ENCODE measurements at regions not wholly inside any gene's neighbourhood (a gene's known extent, or its start where the extent isn't known, plus 50 kb on each side); places are given as distances from the start of the nearest gene placed in this dataset.

GRCh38 chr16:80171199-80171598, 369.6 kb upstream of the DYNLRB2 start:
- DNase-seq, result no peak

DNA sequence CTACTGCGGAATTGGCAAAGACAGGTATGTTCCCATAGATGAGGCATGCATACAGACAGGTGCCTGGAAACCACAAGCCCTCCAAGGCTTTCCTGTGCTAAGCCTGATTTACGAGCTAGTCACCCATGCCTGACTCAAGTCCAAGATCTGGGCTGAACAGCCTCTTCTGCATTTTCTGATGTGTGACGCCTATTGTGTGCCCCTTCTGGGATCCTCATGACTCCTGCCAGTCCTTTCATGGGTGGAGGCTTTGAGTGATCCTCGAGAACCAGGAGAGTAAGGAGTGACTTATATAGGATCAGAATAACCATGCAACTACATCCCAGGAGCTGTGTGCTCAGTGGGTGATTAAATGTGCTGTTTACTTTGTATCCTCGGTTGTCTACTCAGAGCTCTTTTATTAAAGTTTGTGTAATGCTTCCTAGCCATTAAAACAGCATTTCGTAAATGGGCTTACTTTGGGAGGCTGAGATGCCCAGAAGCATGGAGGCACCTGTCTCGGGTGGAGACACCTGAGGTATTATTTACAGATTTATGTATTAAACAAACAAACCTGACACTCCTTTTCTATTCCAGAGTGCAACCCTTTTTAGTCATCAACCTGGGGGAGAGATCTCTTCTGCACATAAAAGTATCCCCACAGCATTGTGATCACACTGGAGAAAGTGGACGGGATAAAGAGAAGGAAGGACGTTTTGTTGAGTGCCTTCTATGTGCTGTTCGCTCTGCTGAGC, 373.0 kb upstream of the DYNLRB2 start:
- no peak for DNase-seq

- no peak for DNase-seq
Observed at GRCh38 chr16:80166082-80166481, 374.7 kb upstream of the DYNLRB2 start.

GRCh38 chr16:80164966-80165550, 375.7 kb upstream of the DYNLRB2 start:
- no peak for DNase-seq

DNA sequence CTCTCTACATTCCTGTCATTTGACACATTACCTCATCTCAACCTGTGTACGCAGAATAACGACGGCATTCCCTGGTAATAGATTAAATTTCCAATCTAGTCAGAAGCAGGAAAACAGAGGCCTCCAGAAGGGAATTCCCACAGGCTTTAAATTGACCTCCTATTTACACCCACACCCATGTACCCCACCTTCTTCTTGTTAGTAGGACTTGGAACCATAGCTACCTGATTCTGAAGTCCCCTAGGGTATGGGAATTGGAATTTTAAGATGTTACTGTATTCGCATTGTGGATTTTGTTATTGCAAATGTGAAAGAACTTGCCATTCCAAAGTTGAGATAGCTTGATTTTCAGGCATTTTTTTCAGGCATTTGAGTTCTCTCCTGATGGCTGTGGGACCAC, 377.5 kb upstream of the DYNLRB2 start:
- no peak for DNase-seq

GRCh38 chr16:80161799-80162739, 378.7 kb upstream of the DYNLRB2 start:
- no peak for DNase-seq

- no peak for DNase-seq
Observed at GRCh38 chr16:80158766-80159165, 382.0 kb upstream of the DYNLRB2 start.

- DNase-seq, result no peak
Observed at GRCh38 chr16:80151722-80152111, 389.1 kb upstream of the DYNLRB2 start.

DNA sequence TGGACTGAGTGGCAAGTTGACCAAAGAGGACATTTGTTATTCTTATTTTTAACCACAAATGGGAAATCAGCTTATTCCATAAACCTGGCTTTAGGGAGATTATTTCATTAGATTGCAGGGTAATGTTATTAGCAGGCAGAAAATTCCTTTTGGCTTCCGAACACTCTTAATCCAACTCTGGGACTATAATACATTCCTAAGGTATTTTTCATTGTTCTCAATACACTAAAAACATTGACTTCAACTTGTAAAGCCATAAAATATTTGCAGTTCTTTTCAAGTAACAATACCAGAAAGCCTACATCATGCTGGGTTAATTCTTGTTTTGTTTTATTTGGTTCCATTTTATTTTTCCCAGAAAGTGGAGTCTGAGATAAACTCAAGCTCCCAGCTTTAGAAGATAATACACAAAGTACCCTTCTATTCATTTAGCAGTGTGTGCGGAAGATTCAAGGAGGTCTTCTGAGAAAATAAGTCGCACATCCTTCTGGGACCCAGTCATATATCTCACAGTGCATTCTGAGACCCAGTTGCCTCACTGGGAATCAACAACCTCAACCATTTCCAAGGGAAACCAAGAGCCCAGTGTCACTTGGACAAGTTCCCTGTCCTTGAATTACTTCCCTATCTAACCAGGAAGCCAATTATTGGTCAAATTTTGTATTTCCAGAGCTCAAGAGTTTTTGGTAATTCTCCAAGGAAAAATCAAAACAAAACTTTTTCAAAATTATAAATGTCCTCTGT, 389.6 kb upstream of the DYNLRB2 start:
- DNase-seq, result no peak

DNA sequence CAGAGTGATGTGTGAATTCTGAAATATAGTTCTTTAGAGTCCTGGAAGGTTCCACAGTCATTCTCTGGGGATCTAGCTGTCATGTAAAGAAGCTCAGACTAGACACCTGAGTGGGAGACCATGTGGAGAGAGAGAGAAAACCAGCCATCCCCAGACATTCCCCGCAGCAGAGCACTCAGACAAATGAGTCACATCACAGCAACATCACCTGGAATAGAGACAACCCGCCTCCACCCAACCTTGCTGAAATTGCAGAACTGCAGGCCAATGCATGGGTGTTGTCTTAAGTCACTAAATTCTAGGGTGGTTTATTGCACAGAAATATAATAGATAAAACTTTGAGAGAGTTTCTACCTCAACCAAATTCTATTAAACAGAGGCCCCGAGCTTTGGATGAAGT, 392.0 kb upstream of the DYNLRB2 start:
- DNase-seq, result no peak

- no peak for DNase-seq
Observed at GRCh38 chr16:80147026-80147655, 393.7 kb upstream of the DYNLRB2 start.

- no peak for DNase-seq
Observed at GRCh38 chr16:80144191-80144590, 396.6 kb upstream of the DYNLRB2 start.

DNA sequence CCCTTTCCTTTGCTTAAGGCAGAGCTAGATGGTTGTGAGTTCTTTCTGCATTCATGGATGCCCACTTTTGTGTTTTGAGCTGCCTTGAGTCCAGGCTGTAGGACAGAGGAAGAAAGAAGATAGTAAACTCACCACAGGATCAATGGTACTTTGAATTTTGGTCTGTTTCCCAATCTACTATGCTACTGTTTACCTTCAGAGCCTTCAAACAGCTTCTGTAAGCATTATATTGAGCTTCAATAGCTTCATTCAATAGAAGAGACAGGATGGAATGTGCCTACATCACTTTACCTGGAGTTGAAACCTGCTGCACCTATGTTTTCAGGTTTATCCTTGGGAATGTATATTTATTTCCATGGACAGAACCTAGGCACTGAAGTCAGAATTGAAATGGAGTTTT, 397.9 kb upstream of the DYNLRB2 start:
- DNase-seq, result no peak

GRCh38 chr16:80142281-80142680, 398.5 kb upstream of the DYNLRB2 start:
- no peak for DNase-seq

- DNase-seq, result no peak
Observed at GRCh38 chr16:80129791-80130190, 411.0 kb upstream of the DYNLRB2 start.

DNA sequence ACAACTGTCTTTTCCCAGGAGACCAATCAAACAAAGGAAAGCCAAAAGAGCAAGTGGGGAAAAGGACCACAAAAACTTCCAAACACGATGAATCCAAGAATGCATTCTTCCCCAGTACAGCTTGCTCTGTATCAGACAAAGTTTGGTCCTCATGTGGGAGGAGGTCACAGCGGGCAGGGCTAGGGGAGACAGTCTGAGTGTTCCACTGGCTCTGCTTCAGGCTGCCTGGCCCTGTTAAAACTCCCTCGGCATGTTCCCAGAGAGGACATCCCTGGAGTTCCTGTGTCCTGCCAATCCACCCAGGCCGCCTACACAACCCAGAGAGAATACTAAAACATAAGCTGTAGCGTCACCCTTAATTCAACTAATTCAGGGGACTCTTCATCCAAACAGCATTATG, 415.1 kb upstream of the DYNLRB2 start:
- DNase-seq, result no peak

DNA sequence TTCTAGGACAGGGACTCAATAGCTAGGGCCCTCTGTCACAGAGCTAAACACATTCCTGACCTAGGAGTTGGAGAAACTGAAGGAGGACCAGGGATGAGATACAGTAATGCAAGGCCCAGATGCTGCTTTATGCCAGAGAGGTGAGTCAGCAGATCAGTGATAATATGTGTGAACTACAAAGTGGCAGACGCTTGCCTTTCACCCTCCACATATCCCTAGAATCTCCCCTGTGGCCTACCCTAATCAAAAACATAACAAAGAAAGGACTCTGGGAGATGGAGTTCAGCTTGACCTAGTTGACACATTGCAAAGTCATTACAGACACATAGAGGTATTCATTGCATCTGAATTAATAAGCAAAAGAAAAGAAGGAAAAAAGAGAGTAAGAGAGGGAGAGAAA, 417.6 kb upstream of the DYNLRB2 start:
- DNase-seq, result no peak

- no peak for DNase-seq
Observed at GRCh38 chr16:80122115-80122514, 418.7 kb upstream of the DYNLRB2 start.

DNA sequence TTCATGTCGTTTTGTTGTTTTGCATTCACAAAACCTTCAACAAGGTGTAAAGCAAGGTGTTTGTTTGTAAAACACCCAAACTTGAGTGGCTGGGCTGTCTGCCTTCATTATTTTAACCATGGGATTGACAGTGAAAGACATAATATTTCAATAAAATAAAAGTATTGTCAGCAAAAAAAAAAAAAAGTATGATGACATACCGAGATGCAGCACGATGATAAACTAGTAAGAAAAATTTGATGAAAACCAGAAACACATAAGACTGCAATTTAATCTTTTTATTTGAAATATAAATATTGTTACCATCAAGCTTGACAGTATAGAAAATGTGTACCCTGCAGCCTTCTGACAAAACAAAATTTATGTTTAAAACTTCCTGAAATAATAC, 419.3 kb upstream of the DYNLRB2 start:
- DNase-seq, result no peak

DNA sequence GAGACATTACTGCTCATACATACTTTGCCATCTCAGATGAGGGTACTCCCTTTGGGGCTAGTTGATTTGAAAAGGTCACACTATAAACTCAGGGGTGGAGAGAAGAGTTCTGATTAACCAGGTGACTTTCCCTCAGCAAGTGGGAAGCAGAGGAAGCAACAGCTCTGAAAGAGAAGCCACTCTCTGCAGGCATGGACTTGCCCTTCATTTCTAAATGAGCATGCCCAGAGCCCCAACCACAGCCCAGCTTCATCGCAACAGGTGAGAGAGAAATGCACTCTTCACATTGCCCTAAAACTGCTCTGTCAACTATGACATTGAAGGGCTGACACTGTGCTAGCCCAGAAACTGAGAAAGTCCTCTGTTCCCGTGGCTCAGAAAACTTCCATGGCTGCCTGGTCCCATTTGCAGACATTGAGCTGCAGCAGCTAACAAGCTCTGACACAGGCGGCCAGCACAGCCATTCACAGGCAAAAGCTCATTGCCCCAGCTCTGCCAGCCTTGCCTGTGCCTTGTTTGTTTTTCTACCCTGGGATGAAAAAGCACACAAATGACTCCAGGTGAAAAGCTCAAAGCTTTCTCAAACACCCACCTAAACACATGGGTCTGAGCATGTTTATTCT, 419.8 kb upstream of the DYNLRB2 start:
- DNase-seq, result no peak

GRCh38 chr16:80117556-80118130, 423.1 kb upstream of the DYNLRB2 start:
- DNase-seq, result no peak

DNA sequence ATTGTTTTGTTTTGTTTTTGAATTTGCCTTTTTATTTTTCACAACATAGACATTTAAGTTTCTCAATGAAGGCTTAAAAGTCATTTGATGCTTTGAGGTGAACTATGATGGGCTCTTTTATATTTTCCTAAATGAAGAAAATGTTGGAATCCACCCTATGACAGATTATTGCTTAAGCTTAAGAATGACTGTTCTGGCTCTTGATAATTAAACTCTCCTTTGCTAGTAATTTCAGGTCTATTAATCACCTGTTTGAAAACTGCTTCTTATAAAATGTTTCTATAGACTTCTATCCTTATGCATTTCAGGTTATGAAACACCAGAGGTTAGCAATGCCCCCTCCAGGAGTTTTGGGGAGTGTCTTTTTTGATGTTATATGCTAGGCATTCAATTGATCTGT, 424.1 kb upstream of the DYNLRB2 start:
- DNase-seq, result no peak

Data from CD4-positive, alpha-beta T cell treated with Interleukin-15 for 1 hour (primary cell).